Aorta (tissue), 5 donors: ENCODE measurements at regions not wholly inside any gene's neighbourhood (a gene's known extent, or its start where the extent isn't known, plus 50 kb on each side); places are given as distances from the start of the nearest gene placed in this dataset.

Source experiments
- ATAC-seq: fragments of 200-7000 bp; cut with Tn5 transposase; one replicate; pipeline ENCODE4 v1.9.1; 2022; ENCODE audit warnings: moderate library complexity; ENCODE audit not compliant: low FRiP score
- DNase-seq, 2 donors: peaks; one replicate each; pipeline ENCODE4 v3.0.0-alpha.2; 2020
- H3K27ac ChIP-seq, 2 donors: one replicate each; pipeline ENCODE4 v1.5.1; 2013; ENCODE audit warnings: low read length in 2 of 2, mild to moderate bottlenecking in 2 of 2, moderate library complexity in 2 of 2, control low read depth in 1 of 2, inconsistent platforms in 1 of 2, low read depth in 1 of 2
- H3K27me3 ChIP-seq, 2 donors: one replicate each; pipeline ENCODE4 v1.6.1; 2013; ENCODE audit warnings: control low read depth in 1 of 2, low read length in 1 of 2, mild to moderate bottlenecking in 1 of 2, moderate library complexity in 1 of 2; ENCODE audit not compliant: insufficient read depth in 2 of 2, control insufficient read depth in 1 of 2
- H3K36me3 ChIP-seq, 2 donors: one replicate each; pipeline ENCODE4 v1.6.1; 2013; ENCODE audit warnings: control low read depth in 1 of 2, low read length in 1 of 2, mild to moderate bottlenecking in 1 of 2; ENCODE audit not compliant: insufficient read depth in 2 of 2, control insufficient read depth in 1 of 2
- H3K4me1 ChIP-seq, 2 donors: one replicate each; pipeline ENCODE4 v1.6.1; 2013; ENCODE audit warnings: low read length in 2 of 2, control low read depth in 1 of 2, mild to moderate bottlenecking in 1 of 2, moderate library complexity in 1 of 2; ENCODE audit not compliant: insufficient read depth in 2 of 2, control insufficient read depth in 1 of 2
- H3K4me3 ChIP-seq, 2 donors: one replicate each; pipeline ENCODE4 v1.5.1; 2013; ENCODE audit warnings: low read length in 2 of 2, control low read depth in 1 of 2, mild to moderate bottlenecking in 1 of 2
- H3K9me3 ChIP-seq: one replicate; pipeline ENCODE4 v1.6.1; 2013; ENCODE audit warnings: mild to moderate bottlenecking, low read length; ENCODE audit not compliant: control insufficient read depth
- WGBS, 2 donors: extraction: QIAGEN DNeasy Blood & Tissue Kit; methylation state at CpG; one replicate each; pipeline ENCODE4 v1.1.7; 2013; 5-methylcytosine and 5-hydroxymethylcytosine counted together
- intact Hi-C, 2 donors: fragments of 100-400 bp; cut with DNase I; formaldehyde crosslinking; loops; one replicate each; pipeline versions ENCODE4 v1.14.2 to v1.15.0; 2022
- donor health status: healthy with polysubstance abuse.
- donor health status: Bipolar disorder and iron deficiency.
- donor health status: DM: no; HTN: no; CAD: no.
- donor health status: DM: no; HTN: no; CAD: no.
- donor health status: DM: yes; HTN: yes; CAD: no.

DNA sequence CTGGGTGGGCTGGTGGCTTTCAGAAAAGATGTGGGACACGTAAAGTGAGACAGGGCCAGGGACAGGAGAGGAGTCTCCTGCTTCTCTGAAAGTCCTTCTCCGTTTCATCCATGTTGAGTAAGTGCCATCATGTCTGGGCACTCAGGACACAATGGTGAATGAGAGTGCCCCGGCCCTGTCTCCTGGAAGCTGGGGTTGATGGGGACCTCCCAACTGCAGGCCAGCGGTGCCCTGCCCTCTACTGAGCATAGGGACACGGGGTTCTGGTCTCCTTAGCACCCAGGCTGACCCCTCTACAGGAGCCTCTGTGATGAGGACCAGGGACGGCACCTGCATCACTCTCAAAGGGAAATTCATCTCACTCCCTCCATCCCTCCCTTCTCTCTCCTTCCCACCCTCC, 772.3 kb downstream of the BRD1 start:
- H3K27me3 ChIP-seq: no peaks in the 10 kb centered on the region
- intact Hi-C loops: no loop called here
- no peak for ATAC-seq
- H3K4me3 ChIP-seq: no peak overlapping the region
- DNase-seq: no peak
- H3K27ac ChIP-seq: no peak overlapping the region
- H3K36me3 ChIP-seq: no peaks in the 10 kb centered on the region
- H3K9me3 ChIP-seq: no peaks in the 10 kb centered on the region
- 96 to 99% methylated on average over 6 of the region's 6 CpGs for WGBS, 2 donors
- H3K4me1 ChIP-seq: no peaks in the 10 kb centered on the region

GRCh38 chr22:49053578-49053977, 774.1 kb downstream of the BRD1 start:
- WGBS, 2 donors: 89 to 93% methylated on average over 3 of the region's 3 CpGs
- Histone ChIP-seq H3K4me3 (no peak overlapping the region), H3K27me3 (no peaks in the 10 kb centered on the region), H3K9me3 (peaks cover 1% of the 10 kb centered on the region), H3K27ac (no peak overlapping the region), H3K36me3 (no peaks in the 10 kb centered on the region), H3K4me1 (no peaks in the 10 kb centered on the region)
- intact Hi-C loops: no loop called here
- ATAC-seq: no peak
- no peak for DNase-seq

DNA sequence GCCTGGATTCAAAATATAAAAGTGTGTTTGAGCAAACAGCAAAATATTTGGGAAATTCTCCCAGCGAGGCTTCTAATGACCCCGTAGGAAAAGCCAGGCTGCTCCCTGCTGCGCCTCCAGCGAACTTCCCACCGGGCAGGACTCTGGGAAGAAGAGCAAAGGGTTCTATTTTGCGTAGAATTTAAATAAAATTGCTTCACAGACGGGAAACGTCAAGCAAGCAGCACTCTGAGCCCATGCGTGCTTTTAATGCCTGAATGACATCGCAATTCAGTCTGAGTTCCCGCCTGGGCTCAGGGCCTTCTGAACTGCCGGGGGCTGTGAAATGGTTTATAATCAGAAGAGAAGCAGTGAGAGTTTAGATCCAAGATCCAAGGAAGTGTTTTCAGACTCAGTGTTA, 775.1 kb downstream of the BRD1 start:
- no peaks in the 10 kb centered on the region for H3K27me3 ChIP-seq
- ATAC-seq (no peak), DNase-seq (no peak)
- peaks cover 1% of the 10 kb centered on the region for H3K9me3 ChIP-seq
- intact Hi-C loops: no loop called here
- H3K27ac ChIP-seq: no peak overlapping the region
- 76 to 78% methylated on average over 12 of the region's 12 CpGs for WGBS, 2 donors
- no peak overlapping the region for H3K4me3 ChIP-seq
- no peaks in the 10 kb centered on the region for H3K36me3 ChIP-seq
- no peaks in the 10 kb centered on the region for H3K4me1 ChIP-seq

DNA sequence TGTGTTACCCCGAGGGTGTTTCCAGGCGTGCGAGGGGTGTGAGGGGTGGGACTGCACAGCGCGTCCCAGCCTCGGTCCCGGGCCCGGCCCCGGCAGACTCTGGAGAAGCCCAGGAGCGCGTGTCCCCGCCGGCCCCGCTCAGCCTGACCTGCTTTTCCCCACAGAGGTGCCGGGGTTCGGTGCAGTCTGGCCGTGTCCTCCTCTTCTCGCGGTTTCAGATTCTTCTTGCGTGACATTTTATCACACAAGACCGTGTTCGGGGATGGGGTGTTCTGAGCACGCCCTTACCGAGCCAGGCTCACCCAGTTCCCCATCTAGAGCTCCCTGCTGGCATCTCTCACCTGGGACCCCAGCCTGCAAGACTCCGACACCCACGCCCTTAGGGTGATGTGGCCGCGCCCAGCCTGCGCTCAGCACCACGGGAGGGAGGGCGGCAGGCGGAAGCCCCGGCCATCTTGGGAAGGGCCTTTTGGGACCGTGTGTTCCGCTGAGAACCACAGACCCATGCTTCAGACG, 775.6 kb downstream of the BRD1 start:
- no peaks in the 10 kb centered on the region for H3K4me1 ChIP-seq
- H3K4me3 ChIP-seq: peak overlapping the region in 1 of 2 donors; percentile 0
- DNase-seq (no peak), ATAC-seq (peak; percentile 60)
- no peaks in the 10 kb centered on the region for H3K27me3 ChIP-seq
- H3K27ac ChIP-seq: no peak overlapping the region
- H3K9me3 ChIP-seq: peaks cover 1% of the 10 kb centered on the region
- 63 to 68% methylated on average over 36 of the region's 36 CpGs for WGBS, 2 donors
- intact Hi-C loops: no loop called here
- H3K36me3 ChIP-seq: no peaks in the 10 kb centered on the region

- Histone ChIP-seq H3K4me3 (peak overlapping the region in 1 of 2 donors; percentile 0), H3K27ac (no peak overlapping the region), H3K27me3 (no peaks in the 10 kb centered on the region), H3K4me1 (no peaks in the 10 kb centered on the region), H3K9me3 (peaks cover 1% of the 10 kb centered on the region), H3K36me3 (no peaks in the 10 kb centered on the region)
- intact Hi-C loops: no loop called here
- DNase-seq (no peak), ATAC-seq (peak; percentile 27)
- 87 to 88% methylated on average over 31 of the region's 31 CpGs for WGBS, 2 donors
Observed at GRCh38 chr22:49051491-49052022, 776.1 kb downstream of the BRD1 start.

DNA sequence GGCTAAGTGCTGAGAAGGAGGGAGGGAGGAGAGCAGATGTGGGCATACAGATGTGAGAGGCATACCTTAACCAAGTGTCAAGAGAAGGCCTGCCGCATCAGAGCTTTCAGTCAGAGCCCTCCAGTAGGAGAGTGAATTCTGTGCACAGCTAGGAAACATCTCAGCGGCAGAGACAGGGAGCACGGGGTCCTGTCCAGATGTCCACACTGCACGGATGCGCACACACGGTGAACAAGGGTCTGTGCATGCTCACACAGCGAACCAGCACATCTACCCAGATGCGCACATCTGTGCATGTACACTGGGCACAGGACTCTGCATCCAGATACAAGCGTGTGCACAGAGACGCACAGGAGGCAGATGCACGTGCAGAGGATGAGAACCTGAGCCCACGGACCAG, 778.0 kb downstream of the BRD1 start:
- no peak for ATAC-seq
- H3K9me3 ChIP-seq: peaks cover 1% of the 10 kb centered on the region
- no peak overlapping the region for H3K4me3 ChIP-seq
- WGBS, 2 donors: 95 to 96% methylated on average over 12 of the region's 12 CpGs
- no peak for DNase-seq
- intact Hi-C loops: no loop called here
- no peaks in the 10 kb centered on the region for H3K4me1 ChIP-seq
- no peaks in the 10 kb centered on the region for H3K36me3 ChIP-seq
- no peaks in the 10 kb centered on the region for H3K27me3 ChIP-seq
- H3K27ac ChIP-seq: no peak overlapping the region

- Histone ChIP-seq H3K36me3 (no peaks in the 10 kb centered on the region), H3K9me3 (peaks cover 1% of the 10 kb centered on the region), H3K27ac (no peak overlapping the region), H3K27me3 (no peaks in the 10 kb centered on the region), H3K4me3 (no peak overlapping the region), H3K4me1 (no peaks in the 10 kb centered on the region)
- ATAC-seq (no peak), DNase-seq (peak in 1 of 2 donors; percentile 7)
- intact Hi-C loops: no loop called here
- WGBS, 2 donors: 83 to 90% methylated on average over 11 of the region's 11 CpGs
Observed at GRCh38 chr22:49048591-49048990, 779.1 kb downstream of the BRD1 start.

GRCh38 chr22:49047447-49047846, 780.2 kb downstream of the BRD1 start:
- H3K27me3 ChIP-seq: no peaks in the 10 kb centered on the region
- no peaks in the 10 kb centered on the region for H3K4me1 ChIP-seq
- WGBS, 2 donors: 83 to 84% methylated on average over 5 of the region's 5 CpGs
- H3K36me3 ChIP-seq: no peaks in the 10 kb centered on the region
- no peak overlapping the region for H3K4me3 ChIP-seq
- H3K9me3 ChIP-seq: peaks cover 1% of the 10 kb centered on the region
- H3K27ac ChIP-seq: no peak overlapping the region
- ATAC-seq: no peak
- DNase-seq: no peak
- intact Hi-C loops: loop anchor here in 1 of 2 donors (2.0 kb wide), 1 partner anchor 257 kb away; no protein-coding TSS in a partner anchor

DNA sequence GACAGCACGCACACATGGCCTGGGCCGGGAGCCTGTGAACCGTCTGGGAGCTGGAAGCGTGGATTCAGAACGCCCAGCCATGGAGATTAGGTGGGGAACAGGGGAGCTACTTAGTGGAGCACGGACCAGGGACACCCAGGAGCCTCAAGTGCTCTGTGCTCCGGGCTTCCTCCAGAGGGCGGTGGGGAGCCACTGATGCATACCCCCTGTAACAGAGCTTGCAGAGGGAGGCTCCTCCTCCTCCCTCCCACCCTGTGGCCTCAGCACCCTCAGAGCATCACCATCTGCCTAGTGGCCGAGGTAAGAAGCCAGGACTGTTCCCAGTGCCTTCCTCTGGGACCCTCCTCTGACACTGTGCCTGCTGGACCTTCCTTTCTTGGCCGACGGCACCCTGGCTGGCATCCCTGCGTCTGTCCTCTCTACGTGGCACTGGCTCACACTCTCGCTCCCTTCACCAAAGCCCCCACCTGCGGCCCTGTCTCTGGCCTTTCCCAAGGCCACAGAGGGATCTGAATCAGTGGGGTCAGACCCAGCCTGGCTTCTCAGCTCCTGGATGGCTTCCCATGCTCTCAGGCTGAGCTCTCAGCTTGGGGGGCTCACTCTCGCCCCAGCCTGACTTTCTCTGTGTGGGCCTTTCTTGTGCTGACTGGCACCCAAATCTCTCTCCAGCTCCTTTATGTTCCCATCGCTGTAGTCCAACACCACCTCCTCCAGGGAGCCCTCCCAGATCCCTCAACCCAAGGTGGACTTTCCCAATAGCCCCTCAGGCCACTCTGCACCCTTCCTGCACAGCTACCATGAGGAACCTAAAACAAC, 780.9 kb downstream of the BRD1 start:
- DNase-seq (peak; percentile 51 to 73), ATAC-seq (no peak)
- Histone ChIP-seq H3K36me3 (no peaks in the 10 kb centered on the region), H3K4me3 (no peak overlapping the region), H3K27ac (no peak overlapping the region), H3K4me1 (no peaks in the 10 kb centered on the region), H3K27me3 (no peaks in the 10 kb centered on the region), H3K9me3 (peaks cover 1% of the 10 kb centered on the region)
- intact Hi-C loops: loop anchor here in 1 of 2 donors (2.0 kb wide), 1 partner anchor 258 kb away; no protein-coding TSS in a partner anchor
- 31 to 34% methylated on average over 17 of the region's 17 CpGs for WGBS, 2 donors
